Stomach (tissue), 8 donors: ENCODE measurements at regions not wholly inside any gene's neighbourhood (a gene's known extent, or its start where the extent isn't known, plus 50 kb on each side); places are given as distances from the start of the nearest gene placed in this dataset.

Experiments
- DNase-seq, 2 donors: peaks; one replicate each; pipeline versions ENCODE4 v3.0.0 to v3.0.0-alpha.2; 2013 to 2019
- H3K27ac ChIP-seq, 5 donors: fragments of 200-600 bp in 4 of 5; sonication (generic) in 4 of 5; one replicate each; pipeline ENCODE4 v1.5.1; 2013 to 2019; ENCODE audit warnings: mild to moderate bottlenecking in 1 of 5, moderate library complexity in 1 of 5
- H3K27me3 ChIP-seq, 3 donors: fragments of 200-600 bp; sonication (generic); one replicate each; pipeline ENCODE4 v1.5.1; 2017 to 2019; ENCODE audit warnings: mixed run types in 1 of 3
- H3K36me3 ChIP-seq, 4 donors: fragments of 200-600 bp; sonication (generic); 1 replicate in 3 of 4; 2 replicates in 1 of 4; pipeline ENCODE4 v1.5.1; 2016 to 2019
- H3K4me1 ChIP-seq, 4 donors: fragments of 200-600 bp; sonication (generic); one replicate each; pipeline ENCODE4 v1.5.1; 2016 to 2019
- H3K4me3 ChIP-seq, 4 donors: fragments of 200-600 bp; sonication (generic) in 3 of 4; one replicate each; pipeline ENCODE4 v1.5.1; 2016 to 2019; ENCODE audit warnings: mild to moderate bottlenecking in 1 of 4
- H3K9me3 ChIP-seq, 4 donors: fragments of 200-600 bp; sonication (generic); one replicate each; pipeline ENCODE4 v1.5.1; 2016 to 2019
- EP300 ChIP-seq: sonication (generic); formaldehyde crosslinking; IDR thresholded peaks from one replicate; pipeline ENCODE4 v1.6.1; 2017; ENCODE audit warnings: antibody characterized with exemption
- POLR2A ChIP-seq, 4 donors: fragments of 450-650 bp; IDR thresholded peaks; one replicate each; pipeline ENCODE4 v1.6.1; 2016; ENCODE audit warnings: antibody characterized with exemption in 4 of 4, control low read depth in 2 of 4, mild to moderate bottlenecking in 1 of 4, moderate library complexity in 1 of 4
- POLR2AphosphoS5 ChIP-seq, 3 donors: sonication (generic); formaldehyde crosslinking; IDR thresholded peaks; one replicate each; pipeline ENCODE4 v1.6.1; 2016; ENCODE audit warnings: antibody characterized with exemption in 3 of 3
- WGBS, 5 donors: extraction: QIAGEN DNeasy Blood & Tissue Kit in 3 of 5; methylation state at CpG; one replicate each; pipeline versions ENCODE4 v1.1.5 to v1.1.7; 2013 to 2018; 5-methylcytosine and 5-hydroxymethylcytosine counted together
- intact Hi-C: fragments of 100-400 bp; cut with DNase I; formaldehyde crosslinking; loops from one replicate; pipeline ENCODE4 v1.15.1; 2023; ENCODE audit warnings: low total_unique reads
- TF ChIP-seq, protein P1 (sequence below), 7 experiments: fragments of 450-650 bp in 4 of 7; fragments of 200-600 bp in 3 of 7; sonication (generic) in 3 of 7; IDR thresholded peaks; one replicate each; pipeline ENCODE4 v1.5.1; 2016 to 2019; ENCODE audit warnings: antibody characterized with exemption in 7 of 7, control low read depth in 2 of 7, mild to moderate bottlenecking in 1 of 7
- donor health status: healthy with polysubstance abuse.
- donor health status: Bipolar disorder and iron deficiency.
- donor health status: healthy.

DNA sequence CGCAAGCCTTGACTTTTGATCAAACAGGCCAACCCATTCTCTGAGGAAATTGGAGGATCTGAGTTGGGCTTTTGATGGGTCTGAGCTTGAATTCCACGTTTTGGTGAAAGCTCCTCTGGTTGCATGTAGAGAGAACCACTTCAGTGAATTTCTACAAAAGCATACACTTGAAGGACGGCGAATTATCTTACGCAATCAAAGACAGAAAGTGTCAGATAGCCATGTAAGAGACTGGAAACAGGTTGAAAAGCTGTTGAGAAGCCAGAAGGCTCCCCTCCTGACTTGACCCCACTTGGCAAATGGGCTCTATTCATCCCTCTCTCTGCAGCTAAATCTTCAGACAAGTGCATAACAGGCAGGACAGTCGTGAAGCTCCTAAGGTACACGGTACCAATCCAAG is 809.1 kb downstream of the BCL11B start:
- Histone ChIP-seq H3K4me1 (no peaks in the 10 kb centered on the region), H3K9me3 (no peaks in the 10 kb centered on the region), H3K27ac (no peak overlapping the region), H3K36me3 (no peaks in the 10 kb centered on the region), H3K4me3 (no peak overlapping the region), H3K27me3 (peaks cover 0 to under 1% (median 0%) of the 10 kb centered on the region in 3 donors)
- no peak for DNase-seq
- WGBS, 5 donors, result 59 to 69% (median 65%) methylated on average over 7 of the region's 7 CpGs
- intact Hi-C loops, result no loop called here
- no peak for TF ChIP-seq EP300
- TF ChIP-seq, protein P1, sequence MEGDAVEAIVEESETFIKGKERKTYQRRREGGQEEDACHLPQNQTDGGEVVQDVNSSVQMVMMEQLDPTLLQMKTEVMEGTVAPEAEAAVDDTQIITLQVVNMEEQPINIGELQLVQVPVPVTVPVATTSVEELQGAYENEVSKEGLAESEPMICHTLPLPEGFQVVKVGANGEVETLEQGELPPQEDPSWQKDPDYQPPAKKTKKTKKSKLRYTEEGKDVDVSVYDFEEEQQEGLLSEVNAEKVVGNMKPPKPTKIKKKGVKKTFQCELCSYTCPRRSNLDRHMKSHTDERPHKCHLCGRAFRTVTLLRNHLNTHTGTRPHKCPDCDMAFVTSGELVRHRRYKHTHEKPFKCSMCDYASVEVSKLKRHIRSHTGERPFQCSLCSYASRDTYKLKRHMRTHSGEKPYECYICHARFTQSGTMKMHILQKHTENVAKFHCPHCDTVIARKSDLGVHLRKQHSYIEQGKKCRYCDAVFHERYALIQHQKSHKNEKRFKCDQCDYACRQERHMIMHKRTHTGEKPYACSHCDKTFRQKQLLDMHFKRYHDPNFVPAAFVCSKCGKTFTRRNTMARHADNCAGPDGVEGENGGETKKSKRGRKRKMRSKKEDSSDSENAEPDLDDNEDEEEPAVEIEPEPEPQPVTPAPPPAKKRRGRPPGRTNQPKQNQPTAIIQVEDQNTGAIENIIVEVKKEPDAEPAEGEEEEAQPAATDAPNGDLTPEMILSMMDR (IDR thresholded peaks at IDR 0.05), result no peak

DNA sequence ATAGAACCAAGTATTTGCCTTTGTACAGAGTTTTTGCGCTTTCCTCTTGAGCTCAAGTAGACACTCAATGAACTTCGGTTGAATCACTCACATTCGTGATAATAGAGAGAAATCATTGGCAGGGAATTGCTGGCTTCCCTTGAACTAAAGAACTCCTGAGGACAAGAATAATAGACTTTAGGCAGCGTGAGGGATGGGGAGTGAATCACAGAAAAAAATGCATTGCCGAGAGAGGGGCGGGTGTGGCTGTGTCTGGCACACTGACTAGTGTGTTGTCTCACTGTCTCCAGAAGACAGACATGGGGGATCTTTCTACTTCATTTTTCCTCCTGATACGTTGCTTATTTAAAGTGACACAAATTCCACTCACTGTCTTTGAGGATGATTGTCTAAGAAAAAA is 805.2 kb downstream of the BCL11B start:
- H3K27me3 ChIP-seq, result no peaks in the 10 kb centered on the region
- no peaks in the 10 kb centered on the region for H3K4me1 ChIP-seq
- H3K27ac ChIP-seq, result no peak overlapping the region
- no peaks in the 10 kb centered on the region for H3K36me3 ChIP-seq
- intact Hi-C loops, result no loop called here
- whole genome bisulfite sequencing, 5 donors, result 64 to 80% (median 67%) methylated on average over 7 of the region's 7 CpGs
- DNase-seq, result no peak
- H3K9me3 ChIP-seq, result no peaks in the 10 kb centered on the region
- no peak overlapping the region for H3K4me3 ChIP-seq
- TF ChIP-seq, protein P1 (IDR thresholded peaks at IDR 0.05), result no peak
- TF ChIP-seq POLR2A (IDR thresholded peaks at IDR 0.05), result no peak
- TF ChIP-seq EP300, result no peak
- TF ChIP-seq POLR2AphosphoS5 (IDR thresholded peaks at IDR 0.05), result no peak

DNA sequence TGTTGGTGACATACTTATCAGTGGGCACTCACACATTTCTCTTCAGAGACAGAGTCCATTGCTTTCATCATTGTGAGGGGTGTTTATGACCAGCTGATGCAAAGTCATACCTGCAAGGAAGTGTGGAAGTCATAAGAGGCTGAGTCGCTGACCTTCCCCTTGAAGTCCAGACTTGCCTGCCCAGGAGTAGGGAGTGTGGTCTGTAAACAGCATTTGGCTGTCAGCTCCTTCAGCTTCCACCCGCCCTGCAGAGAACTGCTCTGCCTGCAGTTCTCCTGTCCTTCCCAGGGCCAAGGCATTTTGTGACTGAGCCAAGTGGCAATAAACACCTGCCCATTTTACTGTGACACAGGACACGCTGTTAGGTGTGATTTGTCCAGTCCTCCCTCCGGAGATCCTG is 801.3 kb downstream of the BCL11B start:
- Histone ChIP-seq H3K27me3 (no peaks in the 10 kb centered on the region), H3K36me3 (no peaks in the 10 kb centered on the region), H3K4me3 (no peak overlapping the region), H3K9me3 (no peaks in the 10 kb centered on the region), H3K27ac (no peak overlapping the region), H3K4me1 (no peaks in the 10 kb centered on the region)
- peak in 1 of 2 donors; percentile 4 for DNase-seq
- no peak for TF ChIP-seq POLR2AphosphoS5 (IDR thresholded peaks at IDR 0.05)
- TF ChIP-seq, protein P1 (IDR thresholded peaks at IDR 0.05), result no peak
- no peak for TF ChIP-seq EP300
- no peak for TF ChIP-seq POLR2A (IDR thresholded peaks at IDR 0.05)
- intact Hi-C loops, result no loop called here
- WGBS, 5 donors, result 46 to 67% (median 56%) methylated on average over 4 of the region's 4 CpGs

DNA sequence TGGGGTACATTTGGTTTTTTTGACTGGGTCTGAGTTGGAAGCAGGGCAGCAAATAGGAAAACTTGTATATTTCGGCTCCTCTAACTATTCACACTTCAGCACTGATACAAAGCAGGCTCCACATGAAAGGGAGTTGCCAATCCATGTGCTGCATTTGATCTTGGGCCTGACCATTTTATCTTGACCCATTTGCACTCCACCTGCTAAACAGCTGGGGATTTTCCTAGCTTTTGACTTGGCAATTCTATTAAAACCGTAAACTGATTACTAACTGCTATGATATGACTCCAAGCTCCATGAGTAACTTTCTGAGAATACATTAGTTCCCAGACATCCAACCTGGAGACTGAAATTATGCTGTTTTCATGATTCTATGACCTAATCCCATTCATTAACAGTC is 797.1 kb downstream of the BCL11B start:
- Histone ChIP-seq H3K27me3 (no peaks in the 10 kb centered on the region), H3K4me1 (no peaks in the 10 kb centered on the region), H3K4me3 (no peak overlapping the region), H3K9me3 (peaks cover 0 to 3% (median 0%) of the 10 kb centered on the region in 4 donors), H3K27ac (no peak overlapping the region), H3K36me3 (no peaks in the 10 kb centered on the region)
- TF ChIP-seq EP300 (no peak), POLR2AphosphoS5 (IDR thresholded peaks at IDR 0.05) (no peak), POLR2A (IDR thresholded peaks at IDR 0.05) (no peak)
- TF ChIP-seq, protein P1 (IDR thresholded peaks at IDR 0.05), result no peak
- no peak for DNase-seq
- intact Hi-C loops, result no loop called here
- 74 to 85% (median 83%) methylated on average over 2 of the region's 2 CpGs for WGBS, 5 donors
